ENCODE measurements at regions not wholly inside any gene's neighbourhood (a gene's known extent, or its start where the extent isn't known, plus 50 kb on each side); places are given as distances from the start of the nearest gene placed in this dataset.

- H3K4me1 ChIP-seq (ENCODE audit: control insufficient read depth, insufficient read depth, low read length): no peaks in the 10 kb centered on the region
- H3K27ac ChIP-seq (ENCODE audit: low read length): no peak overlapping the region
- peaks cover 3 to 7% of the 10 kb centered on the region in 2 donors for H3K27me3 ChIP-seq (ENCODE audit: control insufficient read depth in 1 of 2, insufficient read depth in 2 of 2, low read length in 2 of 2)
- peaks cover 0 to 3% of the 10 kb centered on the region in 2 donors for H3K9me3 ChIP-seq (ENCODE audit: control insufficient read depth in 2 of 2, low read length in 2 of 2)
- H3K36me3 ChIP-seq (ENCODE audit: control insufficient read depth in 2 of 2, insufficient read depth in 2 of 2, low read length in 2 of 2): no peaks in the 10 kb centered on the region
- H3K9ac ChIP-seq (ENCODE audit: low read length in 2 of 2): no peak overlapping the region
- H3K4me3 ChIP-seq (ENCODE audit: low read length in 2 of 2): no peak overlapping the region
These were observed 246.6 kb downstream of the RRAGC start for GRCh38 chr1:38612951-38613350.

GRCh38 chr1:38611664-38612211 lies 247.8 kb downstream of the RRAGC start:
- H3K9me3 ChIP-seq (ENCODE audit: control insufficient read depth in 2 of 2, low read length in 2 of 2): peaks cover 0 to 3% of the 10 kb centered on the region in 2 donors
- H3K4me1 ChIP-seq (ENCODE audit: control insufficient read depth, insufficient read depth, low read length): no peaks in the 10 kb centered on the region
- H3K9ac ChIP-seq (ENCODE audit: low read length in 2 of 2): no peak overlapping the region
- peaks cover 3 to 7% of the 10 kb centered on the region in 2 donors for H3K27me3 ChIP-seq (ENCODE audit: control insufficient read depth in 1 of 2, insufficient read depth in 2 of 2, low read length in 2 of 2)
- H3K4me3 ChIP-seq (ENCODE audit: low read length in 2 of 2): no peak overlapping the region
- no peak overlapping the region for H3K27ac ChIP-seq (ENCODE audit: low read length)
- no peaks in the 10 kb centered on the region for H3K36me3 ChIP-seq (ENCODE audit: control insufficient read depth in 2 of 2, insufficient read depth in 2 of 2, low read length in 2 of 2)

GRCh38 chr1:38609166-38610025 lies 250.2 kb downstream of the RRAGC start:
- no peak overlapping the region for H3K4me3 ChIP-seq (ENCODE audit: low read length in 2 of 2)
- no peak overlapping the region for H3K9ac ChIP-seq (ENCODE audit: low read length in 2 of 2)
- H3K27ac ChIP-seq (ENCODE audit: low read length): no peak overlapping the region
- peaks cover 0 to 8% of the 10 kb centered on the region in 2 donors for H3K27me3 ChIP-seq (ENCODE audit: control insufficient read depth in 1 of 2, insufficient read depth in 2 of 2, low read length in 2 of 2)
- H3K9me3 ChIP-seq (ENCODE audit: control insufficient read depth in 2 of 2, low read length in 2 of 2): no peaks in the 10 kb centered on the region
- no peaks in the 10 kb centered on the region for H3K36me3 ChIP-seq (ENCODE audit: control insufficient read depth in 2 of 2, insufficient read depth in 2 of 2, low read length in 2 of 2)
- H3K4me1 ChIP-seq (ENCODE audit: control insufficient read depth, insufficient read depth, low read length): no peaks in the 10 kb centered on the region

GRCh38 chr1:38608202-38608864 lies 251.2 kb downstream of the RRAGC start:
- Histone ChIP-seq H3K27me3 (ENCODE audit: control insufficient read depth in 1 of 2, insufficient read depth in 2 of 2, low read length in 2 of 2) (peaks cover 0 to 3% of the 10 kb centered on the region in 2 donors), H3K9me3 (ENCODE audit: control insufficient read depth in 2 of 2, low read length in 2 of 2) (no peaks in the 10 kb centered on the region), H3K4me1 (ENCODE audit: control insufficient read depth, insufficient read depth, low read length) (no peaks in the 10 kb centered on the region), H3K9ac (ENCODE audit: low read length in 2 of 2) (no peak overlapping the region), H3K4me3 (ENCODE audit: low read length in 2 of 2) (no peak overlapping the region), H3K36me3 (ENCODE audit: control insufficient read depth in 2 of 2, insufficient read depth in 2 of 2, low read length in 2 of 2) (no peaks in the 10 kb centered on the region), H3K27ac (ENCODE audit: low read length) (no peak overlapping the region)

GRCh38 chr1:38607526-38607925 lies 252.0 kb downstream of the RRAGC start:
- Histone ChIP-seq H3K4me3 (ENCODE audit: low read length in 2 of 2) (no peak overlapping the region), H3K27me3 (ENCODE audit: control insufficient read depth in 1 of 2, insufficient read depth in 2 of 2, low read length in 2 of 2) (peaks cover 0 to 2% of the 10 kb centered on the region in 2 donors), H3K27ac (ENCODE audit: low read length) (no peak overlapping the region), H3K36me3 (ENCODE audit: control insufficient read depth in 2 of 2, insufficient read depth in 2 of 2, low read length in 2 of 2) (no peaks in the 10 kb centered on the region), H3K4me1 (ENCODE audit: control insufficient read depth, insufficient read depth, low read length) (no peaks in the 10 kb centered on the region), H3K9me3 (ENCODE audit: control insufficient read depth in 2 of 2, low read length in 2 of 2) (no peaks in the 10 kb centered on the region), H3K9ac (ENCODE audit: low read length in 2 of 2) (no peak overlapping the region)

- Histone ChIP-seq H3K4me1 (ENCODE audit: control insufficient read depth, insufficient read depth, low read length) (no peaks in the 10 kb centered on the region), H3K4me3 (ENCODE audit: low read length in 2 of 2) (no peak overlapping the region), H3K27me3 (ENCODE audit: control insufficient read depth in 1 of 2, insufficient read depth in 2 of 2, low read length in 2 of 2) (peaks cover 0 to 2% of the 10 kb centered on the region in 2 donors)
These were observed 254.5 kb downstream of the RRAGC start for GRCh38 chr1:38605063-38605462.

GRCh38 chr1:38603907-38604306 lies 255.7 kb downstream of the RRAGC start:
- no peaks in the 10 kb centered on the region for H3K9me3 ChIP-seq (ENCODE audit: control insufficient read depth in 2 of 2, low read length in 2 of 2)
- no peaks in the 10 kb centered on the region for H3K4me1 ChIP-seq (ENCODE audit: control insufficient read depth, insufficient read depth, low read length)
- no peak overlapping the region for H3K4me3 ChIP-seq (ENCODE audit: low read length in 2 of 2)
- no peak overlapping the region for H3K9ac ChIP-seq (ENCODE audit: low read length in 2 of 2)
- H3K27ac ChIP-seq (ENCODE audit: low read length): no peak overlapping the region
- H3K27me3 ChIP-seq (ENCODE audit: control insufficient read depth in 1 of 2, insufficient read depth in 2 of 2, low read length in 2 of 2): peaks cover 0 to 2% of the 10 kb centered on the region in 2 donors
- H3K36me3 ChIP-seq (ENCODE audit: control insufficient read depth in 2 of 2, insufficient read depth in 2 of 2, low read length in 2 of 2): no peaks in the 10 kb centered on the region

More at GRCh38 chr1:38605063-38605462, 254.5 kb downstream of the RRAGC start:
- H3K36me3 ChIP-seq (ENCODE audit: control insufficient read depth in 2 of 2, insufficient read depth in 2 of 2, low read length in 2 of 2): no peaks in the 10 kb centered on the region
- H3K27ac ChIP-seq (ENCODE audit: low read length): no peak overlapping the region
- no peak overlapping the region for H3K9ac ChIP-seq (ENCODE audit: low read length in 2 of 2)
- H3K9me3 ChIP-seq (ENCODE audit: control insufficient read depth in 2 of 2, low read length in 2 of 2): no peaks in the 10 kb centered on the region

GRCh38 chr1:38600905-38601304 lies 258.7 kb downstream of the RRAGC start:
- Histone ChIP-seq H3K36me3 (ENCODE audit: control insufficient read depth in 2 of 2, insufficient read depth in 2 of 2, low read length in 2 of 2) (no peaks in the 10 kb centered on the region), H3K9ac (ENCODE audit: low read length in 2 of 2) (no peak overlapping the region), H3K4me3 (ENCODE audit: low read length in 2 of 2) (no peak overlapping the region), H3K27me3 (ENCODE audit: control insufficient read depth in 1 of 2, insufficient read depth in 2 of 2, low read length in 2 of 2) (peaks cover 0 to 4% of the 10 kb centered on the region in 2 donors), H3K9me3 (ENCODE audit: control insufficient read depth in 2 of 2, low read length in 2 of 2) (peaks cover 0 to 3% of the 10 kb centered on the region in 2 donors), H3K4me1 (ENCODE audit: control insufficient read depth, insufficient read depth, low read length) (no peaks in the 10 kb centered on the region), H3K27ac (ENCODE audit: low read length) (no peak overlapping the region)

- Histone ChIP-seq H3K36me3 (ENCODE audit: control insufficient read depth in 2 of 2, insufficient read depth in 2 of 2, low read length in 2 of 2) (no peaks in the 10 kb centered on the region), H3K9me3 (ENCODE audit: control insufficient read depth in 2 of 2, low read length in 2 of 2) (peaks cover 1 to 3% of the 10 kb centered on the region in 2 donors), H3K4me3 (ENCODE audit: low read length in 2 of 2) (no peak overlapping the region), H3K4me1 (ENCODE audit: control insufficient read depth, insufficient read depth, low read length) (no peaks in the 10 kb centered on the region), H3K27me3 (ENCODE audit: control insufficient read depth in 1 of 2, insufficient read depth in 2 of 2, low read length in 2 of 2) (peaks cover 0 to 8% of the 10 kb centered on the region in 2 donors), H3K27ac (ENCODE audit: low read length) (no peak overlapping the region), H3K9ac (ENCODE audit: low read length in 2 of 2) (no peak overlapping the region)
These were observed 259.3 kb downstream of the RRAGC start for GRCh38 chr1:38600286-38600685.

- H3K4me1 ChIP-seq (ENCODE audit: control insufficient read depth, insufficient read depth, low read length): no peaks in the 10 kb centered on the region
- no peak overlapping the region for H3K27ac ChIP-seq (ENCODE audit: low read length)
- peaks cover 8 to 13% of the 10 kb centered on the region in 2 donors for H3K9me3 ChIP-seq (ENCODE audit: control insufficient read depth in 2 of 2, low read length in 2 of 2)
- H3K9ac ChIP-seq (ENCODE audit: low read length in 2 of 2): no peak overlapping the region
- peaks cover 0 to 8% of the 10 kb centered on the region in 2 donors for H3K27me3 ChIP-seq (ENCODE audit: control insufficient read depth in 1 of 2, insufficient read depth in 2 of 2, low read length in 2 of 2)
- H3K4me3 ChIP-seq (ENCODE audit: low read length in 2 of 2): no peak overlapping the region
- no peaks in the 10 kb centered on the region for H3K36me3 ChIP-seq (ENCODE audit: control insufficient read depth in 2 of 2, insufficient read depth in 2 of 2, low read length in 2 of 2)
These were observed 261.5 kb downstream of the RRAGC start for GRCh38 chr1:38598118-38598517.
